ENCODE measurements at regions not wholly inside any gene's neighbourhood (a gene's known extent, or its start where the extent isn't known, plus 50 kb on each side); places are given as distances from the start of the nearest gene placed in this dataset.

- no peak overlapping the region for H3K4me3 ChIP-seq (ENCODE audit: low read depth, low read length)
- TF ChIP-seq, protein P1, sequence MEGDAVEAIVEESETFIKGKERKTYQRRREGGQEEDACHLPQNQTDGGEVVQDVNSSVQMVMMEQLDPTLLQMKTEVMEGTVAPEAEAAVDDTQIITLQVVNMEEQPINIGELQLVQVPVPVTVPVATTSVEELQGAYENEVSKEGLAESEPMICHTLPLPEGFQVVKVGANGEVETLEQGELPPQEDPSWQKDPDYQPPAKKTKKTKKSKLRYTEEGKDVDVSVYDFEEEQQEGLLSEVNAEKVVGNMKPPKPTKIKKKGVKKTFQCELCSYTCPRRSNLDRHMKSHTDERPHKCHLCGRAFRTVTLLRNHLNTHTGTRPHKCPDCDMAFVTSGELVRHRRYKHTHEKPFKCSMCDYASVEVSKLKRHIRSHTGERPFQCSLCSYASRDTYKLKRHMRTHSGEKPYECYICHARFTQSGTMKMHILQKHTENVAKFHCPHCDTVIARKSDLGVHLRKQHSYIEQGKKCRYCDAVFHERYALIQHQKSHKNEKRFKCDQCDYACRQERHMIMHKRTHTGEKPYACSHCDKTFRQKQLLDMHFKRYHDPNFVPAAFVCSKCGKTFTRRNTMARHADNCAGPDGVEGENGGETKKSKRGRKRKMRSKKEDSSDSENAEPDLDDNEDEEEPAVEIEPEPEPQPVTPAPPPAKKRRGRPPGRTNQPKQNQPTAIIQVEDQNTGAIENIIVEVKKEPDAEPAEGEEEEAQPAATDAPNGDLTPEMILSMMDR (IDR thresholded peaks at IDR 0.05; ENCODE audit: low read depth, low read length) = no peak
Measured at GRCh38 chr1:99565606-99566289, 80.2 kb upstream of the PALMD start.

- no peak overlapping the region for H3K4me3 ChIP-seq (ENCODE audit: low read depth, low read length)
- TF ChIP-seq, protein P1 (IDR thresholded peaks at IDR 0.05; ENCODE audit: low read depth, low read length) = no peak
Measured at GRCh38 chr1:99566290-99567021, 79.5 kb upstream of the PALMD start.

GRCh38 chr1:99570486-99571089 is 75.3 kb upstream of the PALMD start:
- TF ChIP-seq, protein P1 (IDR thresholded peaks at IDR 0.05; ENCODE audit: low read depth, low read length) = no peak
- no peak overlapping the region for H3K4me3 ChIP-seq (ENCODE audit: low read depth, low read length)

DNA sequence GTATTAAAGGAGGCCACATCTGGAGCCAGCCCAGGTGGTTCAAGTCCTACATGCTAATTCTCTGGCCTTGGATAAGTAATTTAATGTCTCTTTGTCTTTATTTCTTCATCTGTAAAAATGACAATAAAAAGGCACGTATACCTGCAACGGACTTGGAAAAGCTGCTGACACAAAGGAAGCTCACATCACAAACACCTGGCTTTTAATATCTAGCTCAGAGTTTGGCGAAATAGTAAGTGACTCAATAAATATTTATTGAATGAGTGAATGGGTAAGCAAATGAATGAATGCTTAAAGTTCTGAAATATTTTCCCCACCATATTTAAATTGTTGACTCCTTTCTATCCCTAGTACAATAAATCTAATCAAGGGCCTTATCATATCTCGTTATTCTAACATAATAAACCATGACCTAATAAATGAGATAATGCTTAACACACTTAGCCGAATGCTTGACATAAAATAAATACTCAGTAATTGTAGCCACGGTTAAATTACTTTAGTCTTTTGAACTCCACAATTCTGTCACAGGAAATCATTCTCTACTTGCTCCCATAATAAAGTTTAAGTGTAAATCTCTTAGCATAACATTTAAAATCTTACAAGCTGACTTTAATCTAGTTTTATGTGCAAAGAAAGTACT is 74.7 kb upstream of the PALMD start:
- H3K4me3 ChIP-seq (ENCODE audit: low read depth, low read length) = no peak overlapping the region
- TF ChIP-seq, protein P1 (IDR thresholded peaks at IDR 0.05; ENCODE audit: low read depth, low read length) = no peak

GRCh38 chr1:99573431-99574217 is 72.3 kb upstream of the PALMD start:
- H3K4me3 ChIP-seq (ENCODE audit: low read depth, low read length) = no peak overlapping the region
- TF ChIP-seq, protein P1 (IDR thresholded peaks at IDR 0.05; ENCODE audit: low read depth, low read length) = no peak

DNA sequence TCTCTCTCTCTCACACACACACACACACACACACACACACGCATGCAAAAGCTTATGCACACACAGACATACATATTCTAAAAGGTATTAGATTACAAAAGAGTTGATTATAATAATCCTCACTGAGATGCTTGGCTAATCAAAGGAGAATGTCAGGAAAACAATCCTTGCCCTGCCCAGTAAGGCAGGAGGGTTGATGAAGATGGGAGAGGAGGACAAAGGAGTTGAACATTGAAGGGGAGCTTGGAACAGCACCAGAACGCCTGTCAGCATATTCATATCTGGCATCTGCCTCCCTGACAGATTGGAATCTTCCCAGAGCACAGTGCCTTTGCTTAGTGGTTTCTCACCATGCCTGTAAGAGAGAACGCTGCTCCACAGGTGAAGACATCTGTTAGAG is 68.6 kb upstream of the PALMD start:
- H3K4me3 ChIP-seq (ENCODE audit: low read depth, low read length) = no peak overlapping the region
- TF ChIP-seq, protein P1 (IDR thresholded peaks at IDR 0.05; ENCODE audit: low read depth, low read length) = no peak
